ENCODE measurements at regions not wholly inside any gene's neighbourhood (a gene's known extent, or its start where the extent isn't known, plus 50 kb on each side); places are given as distances from the start of the nearest gene placed in this dataset.
A peak's percentile ranks its signal among the peaks of the same experiment; 100 is the strongest.

DNA sequence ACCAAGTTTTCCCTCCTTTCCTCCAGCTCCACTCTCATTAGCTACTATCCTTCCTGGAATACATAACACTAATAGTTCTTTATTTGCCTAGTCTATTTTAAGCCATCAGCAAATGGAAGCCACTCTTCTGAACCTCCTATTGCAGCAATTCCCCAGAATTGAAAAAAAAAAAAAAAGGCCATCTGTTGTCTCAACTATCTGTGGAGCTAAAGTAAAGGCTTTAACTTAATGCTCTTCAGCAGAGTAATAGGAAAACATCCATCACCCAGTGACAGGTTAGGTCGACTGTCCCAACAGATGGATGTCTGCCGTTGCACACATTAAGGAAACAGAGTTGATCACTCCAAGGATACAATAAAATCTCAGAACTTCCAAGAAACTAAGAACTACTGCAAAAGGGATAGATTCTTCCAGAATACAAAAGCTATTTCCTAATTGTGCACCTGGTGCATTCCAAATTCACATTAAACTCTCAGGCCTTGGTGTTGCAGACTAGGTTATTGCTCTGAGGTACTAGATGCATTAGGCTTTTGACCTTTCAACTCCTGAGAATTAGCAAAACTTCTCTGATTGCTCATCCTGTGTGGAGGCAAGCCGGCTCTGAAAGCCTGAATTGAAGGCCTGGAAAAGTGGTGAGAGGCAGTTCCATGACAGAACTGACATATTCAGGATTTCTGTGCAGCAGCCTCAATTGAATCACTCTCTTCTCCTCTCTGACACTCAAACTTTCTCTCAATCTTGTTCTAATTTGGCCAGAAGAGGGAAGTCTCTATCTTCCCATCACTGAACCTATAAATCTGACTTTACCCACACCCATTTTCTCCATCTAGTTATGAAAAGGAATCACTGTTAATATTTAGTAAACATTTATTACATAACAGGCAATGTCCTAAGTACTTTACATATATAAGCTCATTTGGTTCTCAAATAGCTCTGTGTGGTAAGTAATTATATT lies 238.4 kb upstream of the HMGA2 start:
- H3K4me1 Mint-ChIP-seq, result peaks cover 51% of the 10 kb centered on the region
- H3K9me3 Mint-ChIP-seq, result peaks cover 2% of the 10 kb centered on the region
- H3K36me3 Mint-ChIP-seq (ENCODE audit: low read depth), result no peaks in the 10 kb centered on the region
- TF ChIP-seq, protein P1, sequence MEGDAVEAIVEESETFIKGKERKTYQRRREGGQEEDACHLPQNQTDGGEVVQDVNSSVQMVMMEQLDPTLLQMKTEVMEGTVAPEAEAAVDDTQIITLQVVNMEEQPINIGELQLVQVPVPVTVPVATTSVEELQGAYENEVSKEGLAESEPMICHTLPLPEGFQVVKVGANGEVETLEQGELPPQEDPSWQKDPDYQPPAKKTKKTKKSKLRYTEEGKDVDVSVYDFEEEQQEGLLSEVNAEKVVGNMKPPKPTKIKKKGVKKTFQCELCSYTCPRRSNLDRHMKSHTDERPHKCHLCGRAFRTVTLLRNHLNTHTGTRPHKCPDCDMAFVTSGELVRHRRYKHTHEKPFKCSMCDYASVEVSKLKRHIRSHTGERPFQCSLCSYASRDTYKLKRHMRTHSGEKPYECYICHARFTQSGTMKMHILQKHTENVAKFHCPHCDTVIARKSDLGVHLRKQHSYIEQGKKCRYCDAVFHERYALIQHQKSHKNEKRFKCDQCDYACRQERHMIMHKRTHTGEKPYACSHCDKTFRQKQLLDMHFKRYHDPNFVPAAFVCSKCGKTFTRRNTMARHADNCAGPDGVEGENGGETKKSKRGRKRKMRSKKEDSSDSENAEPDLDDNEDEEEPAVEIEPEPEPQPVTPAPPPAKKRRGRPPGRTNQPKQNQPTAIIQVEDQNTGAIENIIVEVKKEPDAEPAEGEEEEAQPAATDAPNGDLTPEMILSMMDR (IDR thresholded peaks at IDR 0.05; ENCODE audit: unreplicated experiment in 3 of 3), result no peak
- peak overlapping the region; percentile 34 to 91 (median 89) for H3K27ac Mint-ChIP-seq
- no peaks in the 10 kb centered on the region for H3K27me3 Mint-ChIP-seq (ENCODE audit: low read depth)
- H3K4me3 Mint-ChIP-seq, result peak overlapping the region in 1 of 3 experiments; percentile 34

DNA sequence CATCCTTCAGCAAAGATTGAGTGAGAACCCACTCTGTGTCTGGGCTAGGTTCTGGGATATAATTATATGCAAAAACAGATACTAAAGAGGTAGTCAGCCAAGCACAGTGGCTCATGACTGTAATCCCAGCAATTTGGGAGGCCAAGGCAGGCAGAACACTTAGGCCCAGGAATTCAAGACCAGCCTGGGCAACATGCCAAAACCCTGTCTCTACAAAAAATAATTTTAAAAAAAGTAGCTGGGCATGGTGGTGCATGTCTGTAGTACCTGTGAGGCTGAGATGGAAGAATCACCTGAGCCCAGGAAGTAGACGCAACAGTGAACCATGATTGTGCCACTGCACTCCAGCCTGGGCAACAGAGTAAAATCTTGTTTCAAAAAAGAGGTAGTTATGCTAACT lies 237.5 kb upstream of the HMGA2 start:
- peak overlapping the region in 2 of 3 experiments; percentile 11 to 49 for H3K27ac Mint-ChIP-seq
- TF ChIP-seq, protein P1 (IDR thresholded peaks at IDR 0.05; ENCODE audit: unreplicated experiment in 3 of 3), result no peak
- no peaks in the 10 kb centered on the region for H3K36me3 Mint-ChIP-seq (ENCODE audit: low read depth)
- H3K4me1 Mint-ChIP-seq, result peaks cover 54% of the 10 kb centered on the region
- peaks cover 2% of the 10 kb centered on the region for H3K9me3 Mint-ChIP-seq
- H3K4me3 Mint-ChIP-seq, result no peak overlapping the region
- H3K27me3 Mint-ChIP-seq (ENCODE audit: low read depth), result no peaks in the 10 kb centered on the region

DNA sequence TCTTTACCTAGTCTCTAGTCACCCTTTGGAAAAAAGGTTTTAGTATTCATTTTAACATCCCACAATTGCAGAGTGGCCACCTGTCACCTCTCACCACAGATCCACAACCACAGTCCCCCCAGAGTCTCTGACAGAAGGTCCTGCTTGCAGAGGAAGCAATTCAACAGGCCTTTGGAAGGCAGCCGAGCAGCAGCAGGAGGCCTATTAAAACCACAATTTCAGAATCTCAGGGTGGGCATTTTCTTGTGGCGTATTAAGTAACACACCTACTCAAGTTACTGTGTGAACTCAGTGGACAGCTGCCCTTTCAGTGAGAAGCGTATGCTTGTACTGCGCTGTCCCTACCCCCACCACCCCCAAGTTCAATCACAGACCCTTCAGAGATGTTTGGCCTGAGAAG lies 234.0 kb upstream of the HMGA2 start:
- peak overlapping the region; percentile 40 to 87 (median 81) for H3K27ac Mint-ChIP-seq
- TF ChIP-seq, protein P1 (IDR thresholded peaks at IDR 0.05; ENCODE audit: unreplicated experiment in 3 of 3), result no peak
- peaks cover 78% of the 10 kb centered on the region for H3K4me1 Mint-ChIP-seq
- peaks cover 2% of the 10 kb centered on the region for H3K9me3 Mint-ChIP-seq
- no peaks in the 10 kb centered on the region for H3K36me3 Mint-ChIP-seq (ENCODE audit: low read depth)
- peak overlapping the region in 1 of 3 experiments; percentile 26 for H3K4me3 Mint-ChIP-seq
- H3K27me3 Mint-ChIP-seq (ENCODE audit: low read depth), result no peaks in the 10 kb centered on the region

DNA sequence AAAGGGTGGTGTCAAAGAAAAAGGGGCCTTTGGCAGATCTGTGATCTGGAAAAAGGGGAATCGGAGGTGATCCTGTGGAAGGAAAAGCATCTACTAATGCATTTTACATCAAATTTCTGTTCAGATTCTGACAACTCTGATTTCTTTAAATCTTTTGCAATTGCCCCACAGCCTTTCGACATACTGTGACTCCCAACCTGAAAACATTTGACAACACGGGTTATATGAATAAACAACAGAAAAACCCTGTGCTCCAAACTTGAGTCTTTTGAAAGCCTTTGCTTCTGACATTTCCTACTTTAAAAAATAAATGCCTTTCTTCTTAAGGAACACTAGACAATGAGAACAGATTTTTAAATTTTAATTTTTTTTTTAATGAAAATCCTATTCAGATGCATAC lies 231.9 kb upstream of the HMGA2 start:
- TF ChIP-seq, protein P1 (IDR thresholded peaks at IDR 0.05; ENCODE audit: unreplicated experiment in 3 of 3), result no peak
- Mint-ChIP-seq H3K36me3 (ENCODE audit: low read depth) (no peaks in the 10 kb centered on the region), H3K4me1 (peaks cover 58% of the 10 kb centered on the region), H3K27me3 (ENCODE audit: low read depth) (no peaks in the 10 kb centered on the region), H3K4me3 (no peak overlapping the region), H3K27ac (peak overlapping the region; percentile 74 to 87 (median 80)), H3K9me3 (peaks cover 3% of the 10 kb centered on the region)

DNA sequence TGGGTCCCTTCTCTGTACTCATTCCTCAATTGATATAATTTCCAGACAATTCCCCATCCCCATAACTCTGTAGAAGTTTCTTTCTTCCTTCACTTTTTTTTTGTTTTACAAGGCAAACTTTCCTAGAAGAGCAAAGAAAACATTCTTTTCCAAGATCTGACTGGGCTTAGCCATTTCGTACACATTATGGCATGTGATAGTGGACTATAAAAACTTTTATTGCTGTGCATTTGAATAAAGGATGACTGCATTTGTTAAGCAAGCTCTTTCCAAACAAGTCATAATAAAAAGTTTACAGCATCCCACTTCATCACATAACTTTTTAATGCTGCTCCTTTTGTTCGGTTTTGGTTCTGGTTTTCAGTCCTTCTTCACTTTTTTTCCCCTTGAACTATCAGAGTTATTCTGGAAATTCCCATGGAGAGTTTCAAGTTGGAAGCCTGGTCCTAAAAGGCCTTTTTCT lies 231.0 kb upstream of the HMGA2 start:
- TF ChIP-seq, protein P1 (IDR thresholded peaks at IDR 0.05; ENCODE audit: unreplicated experiment in 3 of 3), result no peak
- Mint-ChIP-seq H3K4me1 (peaks cover 50% of the 10 kb centered on the region), H3K9me3 (peaks cover 3% of the 10 kb centered on the region)

More for the DNA sequence above, 231.0 kb upstream of the HMGA2 start:
- H3K36me3 Mint-ChIP-seq (ENCODE audit: low read depth), result no peaks in the 10 kb centered on the region
- H3K27ac Mint-ChIP-seq, result peak overlapping the region in 2 of 3 experiments; percentile 40 to 66
- no peaks in the 10 kb centered on the region for H3K27me3 Mint-ChIP-seq (ENCODE audit: low read depth)
- H3K4me3 Mint-ChIP-seq, result no peak overlapping the region

Data from nephron (organoid).